ENCODE measurements at regions not wholly inside any gene's neighbourhood (a gene's known extent, or its start where the extent isn't known, plus 50 kb on each side); places are given as distances from the start of the nearest gene placed in this dataset.
"Not testable (repeated sequence)": the region's sequence is repeated elsewhere in the genome, so short reads cannot be mapped to it uniquely, and the experiment has no call there.

- no peak for DNase-seq
Measured at GRCh38 chr2:129554373-129554772, 425.1 kb upstream of the RAB6C start.

GRCh38 chr2:129559101-129559500 is 420.4 kb upstream of the RAB6C start:
- no peak for DNase-seq

- no peak for DNase-seq
Measured at GRCh38 chr2:129565551-129566109, 413.8 kb upstream of the RAB6C start.

GRCh38 chr2:129570812-129571211 is 408.7 kb upstream of the RAB6C start:
- not testable (repeated sequence) for DNase-seq

- no peak for DNase-seq
Measured at GRCh38 chr2:129575431-129575830, 404.0 kb upstream of the RAB6C start.

- DNase-seq = no peak
Measured at GRCh38 chr2:129575880-129576279, 403.6 kb upstream of the RAB6C start.

- DNase-seq = no peak
Measured at GRCh38 chr2:129580001-129580400, 399.5 kb upstream of the RAB6C start.

- DNase-seq = no peak
Measured at GRCh38 chr2:129585760-129586159, 393.7 kb upstream of the RAB6C start.

- no peak for DNase-seq
Measured at GRCh38 chr2:129587426-129588064, 391.9 kb upstream of the RAB6C start.

GRCh38 chr2:129604560-129604959 is 374.9 kb upstream of the RAB6C start:
- no peak for DNase-seq

- DNase-seq = no peak
Measured at GRCh38 chr2:129605646-129606045, 373.8 kb upstream of the RAB6C start.

GRCh38 chr2:129606496-129607270 is 372.8 kb upstream of the RAB6C start:
- no peak for DNase-seq

- DNase-seq = no peak
Measured at GRCh38 chr2:129609224-129609623, 370.2 kb upstream of the RAB6C start.

GRCh38 chr2:129610766-129611165 is 368.7 kb upstream of the RAB6C start:
- DNase-seq = no peak

GRCh38 chr2:129611471-129611870 is 368.0 kb upstream of the RAB6C start:
- no peak for DNase-seq

- no peak for DNase-seq
Measured at GRCh38 chr2:129619471-129619870, 360.0 kb upstream of the RAB6C start.

GRCh38 chr2:129620411-129620810 is 359.1 kb upstream of the RAB6C start:
- DNase-seq = no peak

- no peak for DNase-seq
Measured at GRCh38 chr2:129623783-129624182, 355.7 kb upstream of the RAB6C start.

- no peak for DNase-seq
Measured at GRCh38 chr2:129627437-129627836, 352.0 kb upstream of the RAB6C start.

GRCh38 chr2:129636692-129637091 is 342.8 kb upstream of the RAB6C start:
- no peak for DNase-seq

- no peak for DNase-seq
Measured at GRCh38 chr2:129641371-129641770, 338.1 kb upstream of the RAB6C start.

GRCh38 chr2:129642526-129643043 is 336.9 kb upstream of the RAB6C start:
- no peak for DNase-seq

GRCh38 chr2:129645335-129645734 is 334.1 kb upstream of the RAB6C start:
- DNase-seq = no peak

- no peak for DNase-seq
Measured at GRCh38 chr2:129646107-129646506, 333.4 kb upstream of the RAB6C start.
